SK-N-MC (cell line): ENCODE measurements at regions not wholly inside any gene's neighbourhood (a gene's known extent, or its start where the extent isn't known, plus 50 kb on each side); places are given as distances from the start of the nearest gene placed in this dataset.

ENCODE experiments used
- EZH2 ChIP-seq: fragments of 200-600 bp; sonication (generic); IDR thresholded peaks from one replicate; pipeline ENCODE4 v1.6.1; 2017; ENCODE audit warnings: antibody characterized with exemption
- FOXP2 ChIP-seq: optimal IDR thresholded peaks from 2 replicates; pipeline ENCODE3; 2011; ENCODE audit warnings: mild to moderate bottlenecking, moderate library complexity; ENCODE audit not compliant: insufficient read depth; ENCODE audit errors: extremely low read length, control extremely low read depth
- POLR2AphosphoS5 ChIP-seq: IDR thresholded peaks from 2 replicates; pipeline ENCODE4 v1.6.1; 2012; ENCODE audit warnings: mild to moderate bottlenecking, low read depth, low read length, borderline replicate concordance

DNA sequence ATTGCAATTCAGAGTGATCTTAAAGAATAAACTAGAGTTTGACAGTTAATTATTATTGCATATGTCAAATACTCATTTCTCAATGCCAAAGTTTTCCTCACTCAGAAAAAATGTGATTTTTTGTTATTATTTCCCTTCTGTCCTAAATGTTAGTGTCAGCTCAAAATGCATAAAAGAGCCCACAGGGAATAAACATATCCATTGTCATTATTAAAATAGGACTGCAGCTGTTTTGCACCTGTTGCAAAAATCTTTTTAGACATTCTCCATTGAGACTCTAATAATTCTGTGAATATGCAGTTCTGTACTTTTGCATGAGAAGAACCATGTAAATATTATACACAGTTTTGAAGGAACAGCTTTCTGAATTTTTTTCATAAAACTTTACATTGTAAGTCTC, 540.0 kb upstream of the SLC39A10 start:
- TF ChIP-seq POLR2AphosphoS5 (no peak), EZH2 (no peak), FOXP2 (no peak)
